22Rv1 (cell line): ENCODE measurements at regions not wholly inside any gene's neighbourhood (a gene's known extent, or its start where the extent isn't known, plus 50 kb on each side); places are given as distances from the start of the nearest gene placed in this dataset.

ENCODE experiments used
- CTCF ChIP-seq: fragments of 450-650 bp; IDR thresholded peaks from 2 replicates; pipeline ENCODE4 v1.5.1; 2017; ENCODE audit warnings: mild to moderate bottlenecking
- ZFX ChIP-seq: fragments of 450-650 bp; IDR thresholded peaks from 2 replicates; pipeline ENCODE4 v1.6.1; 2017; ENCODE audit warnings: antibody characterized with exemption, borderline replicate concordance

GRCh38 chr7:145031162-145031561 is 195.3 kb upstream of the TPK1 start:
- TF ChIP-seq CTCF (no peak), ZFX (no peak)
